Stimulated activated memory B cell treated with anti-CD40 and anti-IgM and Interleukin-4, amounts not matched to agents 10 μg/mL and 1 μg/mL and 100 μg/mL, for 72 hours (primary cell): ENCODE measurements at regions not wholly inside any gene's neighbourhood (a gene's known extent, or its start where the extent isn't known, plus 50 kb on each side); places are given as distances from the start of the nearest gene placed in this dataset.

Experiments used
- ATAC-seq: fragments of 150-1000 bp; cut with Tn5 transposase; 2 replicates; pipeline ENCODE4 v1.10.0; 2021
- H3K27ac Mint-ChIP-seq: one replicate; pipeline ENCODE4 v1.8.0; 2022; ENCODE audit warnings: mild to moderate bottlenecking, mixed read lengths
- H3K27me3 Mint-ChIP-seq: one replicate; pipeline ENCODE4 v1.8.0; 2022; ENCODE audit warnings: mixed read lengths
- H3K36me3 Mint-ChIP-seq: one replicate; pipeline ENCODE4 v1.8.0; 2022; ENCODE audit warnings: mixed read lengths
- H3K4me1 Mint-ChIP-seq: one replicate; pipeline ENCODE4 v1.8.0; 2022; ENCODE audit warnings: mixed read lengths
- H3K4me3 Mint-ChIP-seq: one replicate; pipeline ENCODE4 v1.8.0; 2022; ENCODE audit warnings: mild to moderate bottlenecking, moderate library complexity, mixed read lengths
- H3K9me3 Mint-ChIP-seq: one replicate; pipeline ENCODE4 v1.8.0; 2022; ENCODE audit warnings: mixed read lengths

DNA sequence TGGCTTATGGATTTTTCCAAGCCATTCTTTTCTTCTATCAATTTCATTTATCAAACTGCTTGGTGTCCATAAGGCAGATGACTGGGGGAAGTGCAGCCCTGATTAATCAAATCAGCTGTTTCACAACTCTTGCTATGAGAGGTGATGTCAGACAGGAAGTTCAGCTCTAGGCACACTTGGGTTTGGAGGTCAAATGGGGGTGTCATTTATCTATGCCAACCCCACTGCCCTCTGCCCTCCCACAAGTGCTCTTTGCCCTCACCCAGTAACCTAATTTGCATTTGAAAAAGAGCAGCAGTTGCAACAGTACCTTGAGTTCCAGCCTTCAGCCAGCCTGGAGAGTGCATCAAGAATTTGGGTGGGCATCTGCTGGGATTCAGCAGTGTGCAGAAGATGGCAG lies 431.3 kb upstream of the SPRED2 start:
- Mint-ChIP-seq H3K27me3 (peaks cover 9% of the 10 kb centered on the region), H3K9me3 (no peaks in the 10 kb centered on the region), H3K36me3 (no peaks in the 10 kb centered on the region), H3K27ac (no peak overlapping the region), H3K4me1 (no peaks in the 10 kb centered on the region), H3K4me3 (no peak overlapping the region)
- ATAC-seq, result no peak

DNA sequence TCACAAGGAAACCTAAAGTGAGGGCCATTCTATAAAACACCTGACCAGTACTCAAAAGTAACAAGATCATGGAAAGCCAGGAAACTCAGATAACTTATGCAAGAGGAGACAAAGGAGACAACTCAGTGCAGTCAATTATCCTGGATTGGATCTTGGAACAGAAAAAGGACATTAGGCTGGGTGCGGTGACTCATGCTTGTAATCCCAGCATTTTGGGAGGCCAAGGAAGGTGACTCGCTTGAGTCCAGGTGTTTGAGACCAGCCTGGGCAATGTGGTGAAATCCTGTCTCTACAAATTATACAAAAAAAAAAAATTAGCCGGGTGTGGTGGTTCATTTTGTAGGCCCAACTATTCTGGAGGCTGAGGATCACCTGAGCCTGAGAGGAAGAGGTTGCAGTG lies 424.5 kb upstream of the SPRED2 start:
- Mint-ChIP-seq H3K36me3 (no peaks in the 10 kb centered on the region), H3K27ac (no peak overlapping the region), H3K27me3 (peaks cover 7% of the 10 kb centered on the region), H3K4me3 (no peak overlapping the region), H3K4me1 (no peaks in the 10 kb centered on the region), H3K9me3 (no peaks in the 10 kb centered on the region)
- ATAC-seq, result no peak

DNA sequence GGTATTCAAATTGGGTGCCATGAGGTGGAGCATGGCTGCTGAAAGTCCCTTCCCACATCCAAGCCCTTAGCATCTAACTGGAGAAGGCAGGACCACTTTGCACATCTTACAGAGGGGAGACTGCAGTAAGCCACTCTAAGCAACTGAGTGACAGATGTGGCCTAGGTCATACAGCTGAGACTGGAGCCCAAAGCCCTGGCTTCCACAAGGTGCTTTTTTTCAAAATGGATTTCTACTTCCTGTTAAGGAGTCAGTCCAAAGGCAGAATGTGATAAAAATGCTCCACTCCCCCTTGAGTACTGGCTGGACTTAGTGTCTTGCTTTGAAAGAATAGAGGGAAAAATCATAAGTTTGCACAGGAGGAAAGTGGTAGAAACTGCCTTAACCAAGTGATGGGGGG lies 424.0 kb upstream of the SPRED2 start:
- ATAC-seq, result no peak
- Mint-ChIP-seq H3K36me3 (no peaks in the 10 kb centered on the region), H3K27me3 (peaks cover 7% of the 10 kb centered on the region), H3K27ac (no peak overlapping the region), H3K4me1 (no peaks in the 10 kb centered on the region), H3K4me3 (no peak overlapping the region), H3K9me3 (no peaks in the 10 kb centered on the region)

DNA sequence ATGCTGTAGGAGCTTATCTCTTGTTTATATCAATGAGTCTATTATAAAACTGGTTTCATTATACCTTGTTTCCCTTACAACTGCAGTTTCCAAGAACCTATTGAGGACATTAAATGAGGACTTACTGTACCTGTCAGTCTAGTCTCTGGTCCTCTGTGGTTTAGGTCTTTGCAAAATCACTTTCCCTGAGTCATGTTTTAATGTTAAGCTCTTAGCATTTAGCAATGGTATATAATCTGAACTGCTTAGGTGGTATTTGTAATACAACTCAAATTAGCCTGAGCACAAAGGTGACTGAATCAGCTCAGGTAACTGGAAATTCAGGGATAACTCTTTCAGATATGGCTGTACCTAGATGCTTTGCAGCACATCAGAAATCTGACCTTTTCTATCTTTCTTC lies 418.3 kb upstream of the SPRED2 start:
- Mint-ChIP-seq H3K36me3 (no peaks in the 10 kb centered on the region), H3K9me3 (no peaks in the 10 kb centered on the region), H3K27ac (no peak overlapping the region), H3K4me1 (no peaks in the 10 kb centered on the region), H3K27me3 (peaks cover 22% of the 10 kb centered on the region), H3K4me3 (no peak overlapping the region)
- ATAC-seq, result no peak

DNA sequence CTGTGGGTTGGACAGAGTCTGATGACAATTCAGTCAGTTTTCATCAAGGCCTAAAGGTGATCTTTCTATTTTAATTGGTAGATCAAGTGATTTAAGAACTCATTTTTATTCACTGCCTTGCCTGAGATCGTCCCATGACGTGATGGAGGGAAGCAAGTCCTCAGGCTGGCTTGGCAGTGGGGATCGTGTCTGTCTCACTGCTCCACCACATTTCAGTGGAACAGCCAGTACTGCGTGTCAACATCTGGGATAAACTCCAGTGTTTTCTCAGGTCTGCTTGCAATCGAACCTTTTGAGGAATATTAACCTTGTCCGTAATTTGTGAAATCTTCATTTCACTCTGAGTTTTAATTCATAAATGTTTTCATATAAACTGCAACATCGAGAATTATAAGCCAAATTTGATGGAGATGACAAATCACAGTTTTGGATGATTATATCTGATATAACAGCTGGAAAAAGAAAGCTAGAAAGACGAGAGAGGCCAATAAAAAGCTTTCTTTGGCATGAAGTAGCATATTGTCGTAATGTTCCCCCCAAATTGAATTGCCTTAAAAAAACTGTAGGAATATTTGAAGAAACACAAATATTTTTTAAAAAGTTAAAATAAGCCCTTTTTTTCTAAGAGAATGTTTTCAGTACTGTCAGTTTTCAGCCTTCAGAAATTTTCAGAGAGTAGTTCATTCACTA lies 414.7 kb upstream of the SPRED2 start:
- no peaks in the 10 kb centered on the region for H3K36me3 Mint-ChIP-seq
- H3K27ac Mint-ChIP-seq, result no peak overlapping the region
- H3K4me3 Mint-ChIP-seq, result no peak overlapping the region
- no peaks in the 10 kb centered on the region for H3K4me1 Mint-ChIP-seq
- peaks cover 15% of the 10 kb centered on the region for H3K27me3 Mint-ChIP-seq
- no peaks in the 10 kb centered on the region for H3K9me3 Mint-ChIP-seq
- ATAC-seq, result no peak

DNA sequence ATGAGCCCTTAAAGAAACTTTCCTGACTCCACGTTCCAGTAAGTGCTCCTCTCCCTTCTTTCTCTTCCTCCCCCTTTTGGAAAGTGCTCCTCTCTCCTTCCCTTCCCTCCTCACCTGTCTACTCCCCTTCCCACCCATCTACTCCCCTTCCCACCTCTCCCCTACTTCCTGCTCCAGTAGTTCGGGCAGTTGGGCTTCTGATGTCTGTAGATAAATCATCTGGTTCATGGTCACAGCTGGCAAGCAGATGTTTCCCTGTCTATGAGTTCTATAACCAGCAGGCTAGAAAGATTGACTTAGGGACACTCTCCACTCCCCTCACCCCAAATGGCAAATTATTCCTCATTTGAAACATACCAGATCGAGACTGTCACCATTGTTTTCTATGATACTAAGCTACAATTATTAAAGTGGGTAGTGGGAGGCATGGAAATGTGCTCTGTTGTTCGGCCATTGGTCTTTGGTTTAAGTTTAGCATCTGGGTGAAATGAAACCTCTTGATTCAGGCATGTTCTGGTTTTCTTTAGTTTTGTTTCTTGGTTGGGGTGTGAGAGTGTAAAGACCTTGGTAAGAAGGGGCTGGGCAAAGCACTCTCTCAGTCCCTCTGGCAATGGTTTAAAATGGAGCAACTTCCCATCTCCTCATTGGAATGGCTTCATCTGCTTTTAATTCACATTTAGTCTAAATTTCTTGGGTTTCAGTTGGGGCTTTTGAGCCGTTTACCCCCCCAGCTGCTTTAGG lies 413.2 kb upstream of the SPRED2 start:
- Mint-ChIP-seq H3K4me3 (no peak overlapping the region), H3K27me3 (peaks cover 15% of the 10 kb centered on the region), H3K4me1 (no peaks in the 10 kb centered on the region), H3K36me3 (no peaks in the 10 kb centered on the region), H3K9me3 (peaks cover 2% of the 10 kb centered on the region), H3K27ac (no peak overlapping the region)
- no peak for ATAC-seq

DNA sequence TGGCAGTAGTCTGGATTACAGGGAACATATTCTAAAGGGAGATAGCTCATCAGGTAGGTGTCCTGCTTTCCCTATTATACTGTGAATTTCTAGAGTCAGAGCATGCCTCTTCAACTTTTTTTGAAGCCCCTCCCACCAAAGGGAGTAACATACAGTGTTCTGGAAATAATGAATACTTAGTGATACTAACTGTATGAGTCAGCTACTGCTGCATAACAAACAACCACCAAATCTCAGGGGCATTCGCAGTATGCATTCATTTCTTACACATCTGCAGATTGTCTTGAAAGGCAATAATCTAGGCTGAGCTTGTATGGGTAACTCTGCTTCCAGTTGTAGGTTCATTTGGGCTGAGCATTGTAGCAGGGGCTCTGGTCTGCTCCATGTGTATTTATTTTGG lies 409.7 kb upstream of the SPRED2 start:
- Mint-ChIP-seq H3K36me3 (no peaks in the 10 kb centered on the region), H3K9me3 (peaks cover 2% of the 10 kb centered on the region), H3K27ac (no peak overlapping the region), H3K27me3 (no peaks in the 10 kb centered on the region), H3K4me1 (no peaks in the 10 kb centered on the region), H3K4me3 (no peak overlapping the region)
- no peak for ATAC-seq

DNA sequence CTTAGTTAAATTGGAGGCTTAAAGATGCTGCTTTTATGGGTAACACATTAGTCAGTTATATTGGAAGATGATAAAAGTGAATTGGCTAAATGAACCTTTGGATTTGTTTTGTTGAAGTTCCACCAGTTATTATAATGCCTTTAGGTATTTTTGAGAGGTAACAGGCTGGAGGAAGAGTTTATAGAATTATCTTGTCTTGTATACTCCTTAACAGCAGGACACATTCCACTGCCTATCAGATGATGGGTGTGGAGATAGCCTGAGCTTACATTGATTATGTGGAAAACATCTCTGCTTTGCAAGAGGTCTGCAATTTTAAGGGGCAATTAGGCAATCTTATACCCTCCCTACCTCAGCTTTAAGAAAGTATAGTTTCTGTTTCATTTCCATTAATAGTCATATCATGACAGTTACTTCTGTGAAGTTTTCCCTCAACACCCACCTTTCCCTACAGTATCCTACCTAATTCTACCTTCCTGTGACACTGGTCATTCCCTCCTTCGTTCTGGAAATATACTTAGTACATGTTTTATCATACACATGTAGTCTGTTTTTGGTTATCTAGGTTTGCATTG lies 403.7 kb upstream of the SPRED2 start:
- Mint-ChIP-seq H3K4me1 (no peaks in the 10 kb centered on the region), H3K9me3 (peaks cover 2% of the 10 kb centered on the region), H3K27ac (no peak overlapping the region), H3K36me3 (no peaks in the 10 kb centered on the region), H3K4me3 (no peak overlapping the region), H3K27me3 (peaks cover 10% of the 10 kb centered on the region)
- ATAC-seq, result no peak

DNA sequence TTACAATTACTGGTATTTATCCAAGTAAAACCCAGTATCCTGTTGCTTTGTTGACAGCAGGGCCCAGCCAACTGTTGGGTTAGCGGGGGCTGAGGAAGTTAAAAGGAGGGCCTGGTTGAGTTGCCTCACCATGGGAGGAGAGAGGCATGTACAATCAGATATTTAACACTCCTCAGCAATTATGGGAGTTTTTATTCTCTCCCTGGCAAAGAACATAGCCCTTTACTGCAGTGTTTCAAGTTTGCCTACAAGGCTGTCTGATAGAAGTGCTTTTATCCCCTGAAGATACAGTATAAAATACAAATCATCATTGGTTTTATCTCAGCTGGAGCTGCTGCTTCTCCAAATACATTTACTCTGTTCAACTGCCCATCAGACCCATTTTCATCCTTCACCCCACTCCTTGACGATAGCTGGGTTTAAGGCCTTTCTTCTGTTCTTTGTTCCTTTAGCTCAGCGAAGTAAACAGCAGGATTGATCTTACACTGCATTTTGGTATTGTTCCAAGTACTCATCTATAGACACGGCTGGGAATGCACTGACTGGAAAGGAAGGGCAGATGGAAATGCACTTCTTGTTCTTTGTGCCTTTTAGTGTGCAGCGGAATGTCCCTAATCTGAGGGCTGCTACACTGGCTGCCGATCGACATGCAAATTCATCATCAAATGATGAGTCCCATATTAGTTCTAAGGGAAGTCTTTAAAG lies 402.5 kb upstream of the SPRED2 start:
- Mint-ChIP-seq H3K4me3 (no peak overlapping the region), H3K36me3 (no peaks in the 10 kb centered on the region)

DNA sequence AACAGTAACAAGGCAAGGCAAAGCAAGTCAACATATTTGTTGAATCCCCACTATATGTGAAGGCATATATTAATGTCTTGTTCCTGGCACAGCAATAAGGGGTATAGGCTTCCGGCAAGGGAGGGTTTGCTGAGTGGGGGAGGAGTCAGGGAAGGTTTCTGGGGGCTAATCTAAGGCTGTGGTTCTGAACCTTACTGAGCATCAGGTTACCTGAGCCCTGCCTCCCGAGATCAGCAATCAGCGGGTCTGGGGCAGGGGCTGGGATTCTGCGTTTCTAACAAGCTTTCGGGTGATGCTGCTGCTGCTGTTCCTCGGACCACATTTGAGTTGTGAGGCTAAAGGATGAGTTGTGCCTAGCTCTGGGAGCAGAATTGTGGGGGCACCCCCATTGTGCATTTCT lies 401.7 kb upstream of the SPRED2 start:
- Mint-ChIP-seq H3K4me3 (no peak overlapping the region), H3K4me1 (no peaks in the 10 kb centered on the region), H3K9me3 (no peaks in the 10 kb centered on the region), H3K36me3 (no peaks in the 10 kb centered on the region), H3K27ac (no peak overlapping the region), H3K27me3 (peaks cover 15% of the 10 kb centered on the region)
- ATAC-seq, result no peak

More for the DNA sequence above, 402.5 kb upstream of the SPRED2 start:
- Mint-ChIP-seq H3K27me3 (peaks cover 10% of the 10 kb centered on the region), H3K4me1 (no peaks in the 10 kb centered on the region), H3K9me3 (no peaks in the 10 kb centered on the region), H3K27ac (no peak overlapping the region)
- ATAC-seq, result no peak

DNA sequence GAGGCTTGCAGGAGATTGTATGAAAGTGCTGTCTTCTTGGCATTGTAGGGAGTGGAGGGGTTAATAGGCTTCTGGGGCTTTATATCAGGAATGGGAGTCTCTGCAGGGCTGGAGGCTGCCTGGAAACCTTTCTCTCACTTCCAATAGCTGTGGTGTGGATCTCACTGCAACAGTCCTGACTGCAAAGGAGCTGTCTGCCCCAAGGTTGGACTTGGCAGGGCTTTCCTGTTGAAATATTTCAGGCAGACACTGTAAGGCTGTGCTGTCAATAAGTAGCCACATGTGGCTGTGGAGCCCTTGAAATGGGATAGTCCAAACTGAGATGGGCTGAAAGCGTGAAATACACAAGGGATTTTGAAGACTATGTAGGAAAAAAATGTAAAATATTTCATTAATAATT lies 399.1 kb upstream of the SPRED2 start:
- H3K27me3 Mint-ChIP-seq, result peaks cover 16% of the 10 kb centered on the region
- H3K27ac Mint-ChIP-seq, result no peak overlapping the region
- no peaks in the 10 kb centered on the region for H3K4me1 Mint-ChIP-seq
- ATAC-seq, result no peak
- H3K4me3 Mint-ChIP-seq, result no peak overlapping the region
- H3K36me3 Mint-ChIP-seq, result no peaks in the 10 kb centered on the region
- no peaks in the 10 kb centered on the region for H3K9me3 Mint-ChIP-seq

DNA sequence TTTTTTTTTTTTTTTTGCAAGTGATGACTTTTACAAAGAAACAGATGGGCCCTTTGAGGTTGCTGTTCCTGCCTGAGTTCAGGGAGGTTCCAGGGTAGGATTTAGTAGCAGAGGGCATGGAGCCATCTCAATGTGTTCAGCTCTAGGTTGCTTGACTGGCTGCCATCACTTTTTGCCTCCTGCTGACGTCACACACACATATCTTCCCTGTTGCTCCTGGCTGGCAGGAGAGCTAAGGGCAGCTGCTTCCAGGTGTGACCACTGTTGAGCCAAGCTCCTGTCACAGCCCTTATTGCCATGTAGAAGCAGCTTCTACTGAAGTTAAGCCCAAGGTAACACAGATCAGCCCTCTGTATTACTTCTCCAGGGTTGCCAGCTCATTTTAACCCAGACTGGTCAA lies 394.2 kb upstream of the SPRED2 start:
- Mint-ChIP-seq H3K9me3 (peaks cover 3% of the 10 kb centered on the region), H3K27ac (no peak overlapping the region), H3K4me3 (no peak overlapping the region), H3K4me1 (no peaks in the 10 kb centered on the region), H3K36me3 (no peaks in the 10 kb centered on the region), H3K27me3 (peaks cover 6% of the 10 kb centered on the region)
- ATAC-seq, result no peak

DNA sequence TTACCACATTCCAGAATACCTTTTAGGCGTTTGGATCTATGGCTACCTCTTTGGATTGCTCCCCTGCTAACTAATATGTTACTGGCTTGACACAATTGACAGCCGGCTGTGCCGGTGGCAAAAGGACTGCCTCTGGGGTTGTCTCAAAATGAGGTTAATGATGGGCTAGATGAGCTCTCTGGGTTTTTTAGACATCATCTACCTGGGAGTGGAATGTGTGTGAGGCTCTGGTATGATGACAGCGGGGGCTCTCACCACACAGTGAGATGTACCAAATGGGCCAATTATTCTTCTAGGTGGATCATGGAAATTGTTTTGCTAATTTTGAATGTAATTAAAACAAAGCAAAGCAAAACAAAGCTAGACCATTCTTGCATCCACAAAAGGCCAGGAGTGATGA lies 391.1 kb upstream of the SPRED2 start:
- Mint-ChIP-seq H3K4me1 (no peaks in the 10 kb centered on the region), H3K36me3 (no peaks in the 10 kb centered on the region), H3K27ac (no peak overlapping the region), H3K4me3 (no peak overlapping the region), H3K27me3 (no peaks in the 10 kb centered on the region), H3K9me3 (peaks cover 3% of the 10 kb centered on the region)
- no peak for ATAC-seq

DNA sequence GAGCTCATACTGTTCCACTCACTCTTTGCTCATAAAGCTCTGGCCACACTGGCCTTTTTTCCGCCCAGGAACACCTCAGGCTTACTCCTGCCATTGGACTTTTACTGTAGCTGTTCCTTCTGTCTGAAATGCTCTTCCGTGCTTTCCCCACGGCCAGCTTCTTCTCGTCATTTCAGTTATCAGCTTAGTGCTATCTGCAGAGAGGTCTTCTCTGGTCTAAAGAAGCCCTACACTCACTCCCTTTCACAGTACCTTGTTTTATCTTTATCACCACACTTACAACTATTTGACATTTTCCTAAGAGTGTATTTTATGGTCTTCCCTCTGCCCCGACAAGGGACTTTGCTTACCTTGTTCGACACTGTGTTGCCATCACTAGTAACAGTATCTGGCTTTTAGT lies 388.1 kb upstream of the SPRED2 start:
- no peak overlapping the region for H3K4me3 Mint-ChIP-seq
- no peak for ATAC-seq
- H3K27ac Mint-ChIP-seq, result no peak overlapping the region
- no peaks in the 10 kb centered on the region for H3K36me3 Mint-ChIP-seq
- no peaks in the 10 kb centered on the region for H3K27me3 Mint-ChIP-seq
- H3K4me1 Mint-ChIP-seq, result no peaks in the 10 kb centered on the region
- peaks cover 3% of the 10 kb centered on the region for H3K9me3 Mint-ChIP-seq

DNA sequence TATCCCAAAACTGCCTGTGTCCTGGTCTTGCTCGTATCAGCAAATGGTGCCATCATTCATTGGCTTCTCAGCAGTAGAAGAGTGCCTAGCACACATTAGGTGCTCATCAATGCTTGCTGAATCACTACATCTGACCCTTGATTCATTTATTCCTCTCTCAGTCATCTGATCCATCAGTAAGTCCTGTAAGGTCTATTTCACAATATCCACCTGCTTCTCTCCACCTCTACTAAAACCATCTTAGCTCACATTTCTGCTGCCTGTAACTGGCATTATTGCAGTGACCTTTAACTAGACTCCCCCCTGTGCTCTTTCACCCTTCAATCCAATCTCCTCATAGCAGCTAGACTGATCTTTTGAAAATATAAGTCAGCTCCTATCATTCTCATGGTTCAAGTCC lies 387.6 kb upstream of the SPRED2 start:
- H3K27ac Mint-ChIP-seq, result no peak overlapping the region
- H3K9me3 Mint-ChIP-seq, result peaks cover 3% of the 10 kb centered on the region
- no peaks in the 10 kb centered on the region for H3K27me3 Mint-ChIP-seq
- H3K36me3 Mint-ChIP-seq, result no peaks in the 10 kb centered on the region
- no peak for ATAC-seq
- H3K4me3 Mint-ChIP-seq, result no peak overlapping the region
- H3K4me1 Mint-ChIP-seq, result no peaks in the 10 kb centered on the region
